ENCODE measurements at regions not wholly inside any gene's neighbourhood (a gene's known extent, or its start where the extent isn't known, plus 50 kb on each side); places are given as distances from the start of the nearest gene placed in this dataset.
"Not testable (repeated sequence)": the region's sequence is repeated elsewhere in the genome, so short reads cannot be mapped to it uniquely, and the experiment has no call there.

GRCh38 chr4:12431259-12431658 is 1002.6 kb upstream of the HS3ST1 start:
- not testable (repeated sequence) for TF ChIP-seq POLR2A, EP300, CTCF, POLR2AphosphoS5 (IDR thresholded peaks at IDR 0.05)

All from sigmoid colon (tissue), 4 donors.